Jurkat, Clone E6-1 (cell line): ENCODE measurements at regions not wholly inside any gene's neighbourhood (a gene's known extent, or its start where the extent isn't known, plus 50 kb on each side); places are given as distances from the start of the nearest gene placed in this dataset.

ENCODE experiments used
- DNase-seq: peaks from one replicate; pipeline ENCODE4 v3.0.0-alpha.2; 2011; ENCODE audit warnings: low read depth, low spot score
- H3K4me3 ChIP-seq: 2 replicates; pipeline ENCODE4 v1.5.1; 2011; ENCODE audit warnings: mild to moderate bottlenecking, low read length, control low read depth, moderate library complexity

DNA sequence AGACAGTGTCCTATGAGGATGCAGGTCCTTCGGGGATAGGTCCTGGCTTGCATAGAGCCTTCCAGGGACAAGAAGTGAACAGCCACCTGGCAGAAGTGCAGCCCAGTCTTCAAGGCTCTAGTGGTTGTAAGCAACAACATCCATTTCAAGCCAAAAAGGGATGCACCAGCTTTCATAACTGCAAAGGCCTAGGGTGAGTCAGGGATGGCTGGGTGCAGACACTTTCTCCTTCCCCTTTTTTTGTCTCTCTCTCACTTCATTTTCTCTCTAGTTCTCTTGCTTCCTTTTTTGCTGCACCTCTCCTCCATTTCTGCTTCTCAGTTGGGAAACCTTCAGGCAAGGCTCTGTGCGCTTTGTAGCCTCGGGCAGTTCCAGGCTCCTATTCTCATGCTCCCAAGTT, 196.2 kb upstream of the ZNF536 start:
- no peak for DNase-seq
- H3K4me3 ChIP-seq = no peak overlapping the region

DNA sequence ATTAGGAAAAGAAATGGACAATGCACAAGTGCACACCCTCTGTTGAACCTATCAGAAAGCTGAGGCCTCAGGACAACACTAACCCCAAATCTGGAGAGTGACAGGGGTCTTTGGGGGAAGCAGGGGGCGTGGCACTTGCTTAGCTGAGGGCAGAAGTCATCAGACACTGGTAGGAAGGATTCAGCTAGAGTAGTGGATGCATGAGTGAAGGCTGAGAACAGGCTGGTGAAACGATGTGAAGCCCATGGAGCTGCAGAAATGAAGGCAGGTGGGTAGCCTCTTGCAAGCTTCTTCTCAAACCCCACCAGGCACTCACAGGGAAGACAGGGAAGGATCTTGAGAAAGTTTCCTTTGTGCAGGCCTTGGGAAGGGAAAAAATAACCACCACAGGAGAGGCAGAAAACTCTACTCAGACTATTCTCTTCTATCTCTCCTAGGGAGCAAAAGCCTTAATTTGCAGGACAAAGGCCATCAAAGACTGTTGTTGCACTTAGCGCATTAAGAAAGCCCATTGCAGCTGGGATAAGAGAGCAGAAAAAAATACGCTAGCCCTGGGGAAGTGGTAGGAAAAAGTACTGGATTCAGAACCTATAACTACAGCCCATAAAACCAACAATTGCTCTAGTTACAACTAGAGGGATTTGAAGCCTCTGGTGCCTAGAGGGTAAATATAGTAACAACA, 193.3 kb upstream of the ZNF536 start:
- DNase-seq = no peak
- no peak overlapping the region for H3K4me3 ChIP-seq

DNA sequence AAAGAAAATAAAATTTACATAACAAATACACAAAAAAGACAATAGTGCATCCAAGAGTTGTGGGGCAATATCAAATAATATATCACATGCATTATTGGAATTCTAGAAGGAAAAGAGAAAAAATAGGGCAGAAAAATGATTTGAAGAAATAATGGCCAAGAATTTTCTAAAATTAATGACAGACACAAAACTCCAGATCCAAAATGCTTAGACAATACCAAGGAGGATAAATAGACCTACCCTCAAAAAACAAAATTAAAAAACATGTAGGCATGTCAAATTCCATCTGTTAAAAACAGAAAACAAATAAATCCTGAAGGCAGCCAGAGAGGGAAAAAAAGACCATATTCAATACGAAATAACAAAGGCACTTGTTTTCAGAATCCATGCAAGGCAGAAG, 191.5 kb upstream of the ZNF536 start:
- no peak overlapping the region for H3K4me3 ChIP-seq
- no peak for DNase-seq

DNA sequence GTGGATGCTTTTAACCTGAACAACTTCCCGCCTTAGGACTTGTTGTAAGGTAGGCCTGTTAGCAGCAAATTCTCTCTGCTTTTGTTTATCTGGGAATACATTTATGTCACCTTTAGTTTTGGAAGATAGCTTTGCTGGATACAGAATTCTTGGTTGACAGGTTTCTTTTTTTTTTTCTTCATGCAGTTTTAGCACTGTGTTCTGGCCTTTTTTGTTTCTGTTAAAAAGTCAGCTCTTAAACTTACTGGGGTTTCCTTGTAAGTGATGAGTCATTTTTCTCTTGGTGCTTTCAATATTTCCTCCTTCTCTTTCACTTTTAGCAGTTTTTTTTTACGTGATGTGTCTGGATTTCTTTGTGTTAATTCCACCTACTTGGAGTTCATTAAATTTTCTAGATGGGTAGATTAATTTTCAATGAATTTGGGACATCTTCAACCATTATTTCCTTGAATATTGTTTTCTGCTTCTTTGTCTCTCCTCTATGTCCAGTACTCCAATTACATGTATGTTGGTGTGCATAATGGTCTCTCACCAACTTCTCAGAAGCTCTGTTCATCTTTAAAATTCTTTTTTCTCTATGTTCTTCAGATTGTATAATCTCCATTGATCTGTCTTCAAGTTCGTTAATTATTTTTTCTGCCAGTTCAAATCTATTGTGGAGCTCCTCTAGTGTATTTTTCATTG, 188.2 kb upstream of the ZNF536 start:
- no peak for DNase-seq
- no peak overlapping the region for H3K4me3 ChIP-seq

DNA sequence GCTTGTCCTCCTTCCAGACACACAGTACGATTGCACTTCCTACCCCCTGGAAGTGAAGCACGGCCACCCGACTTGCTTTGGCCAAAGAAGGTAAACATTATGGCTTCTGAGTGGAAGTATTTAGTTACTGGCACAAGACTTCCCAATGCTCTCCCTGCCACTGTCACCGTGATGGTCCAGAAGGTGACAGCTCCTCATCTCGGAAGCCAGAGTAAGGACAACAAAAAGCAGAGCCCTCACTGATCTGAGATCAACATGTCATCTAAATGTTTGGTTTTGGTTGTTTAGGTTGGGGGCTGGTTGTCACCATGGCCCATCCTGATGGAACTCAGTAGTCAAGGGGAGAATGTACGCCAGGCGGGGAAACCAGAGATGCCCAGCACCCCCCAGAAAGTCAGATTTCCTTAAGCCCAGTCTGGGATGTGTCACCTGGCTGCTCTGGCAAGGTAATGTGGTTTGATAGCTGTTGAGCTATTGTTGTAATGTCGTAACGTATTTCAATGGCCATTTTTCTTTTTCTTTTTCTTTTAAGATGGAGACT, 170.1 kb upstream of the ZNF536 start:
- no peak overlapping the region for H3K4me3 ChIP-seq
- DNase-seq = no peak

DNA sequence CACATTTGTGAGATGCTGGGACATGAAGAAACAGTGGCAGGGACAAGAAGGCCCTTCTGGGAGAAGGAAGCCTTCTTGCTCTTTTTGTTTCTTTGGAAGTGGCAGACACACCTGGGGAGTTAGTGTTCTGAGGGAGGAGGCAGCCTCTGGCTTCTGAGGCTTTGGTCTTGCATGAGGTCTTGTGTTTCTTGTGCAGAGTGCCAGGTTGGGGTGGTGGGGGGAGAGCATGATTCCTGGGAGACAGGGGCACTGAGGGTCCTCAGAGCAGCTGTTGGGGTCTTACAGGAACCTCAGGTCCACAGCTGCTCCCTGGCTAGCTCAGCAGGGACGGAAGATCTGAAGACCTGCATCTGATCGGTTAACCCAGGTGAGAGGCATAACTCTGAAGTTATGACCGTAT, 167.5 kb upstream of the ZNF536 start:
- DNase-seq = no peak
- H3K4me3 ChIP-seq = no peak overlapping the region

DNA sequence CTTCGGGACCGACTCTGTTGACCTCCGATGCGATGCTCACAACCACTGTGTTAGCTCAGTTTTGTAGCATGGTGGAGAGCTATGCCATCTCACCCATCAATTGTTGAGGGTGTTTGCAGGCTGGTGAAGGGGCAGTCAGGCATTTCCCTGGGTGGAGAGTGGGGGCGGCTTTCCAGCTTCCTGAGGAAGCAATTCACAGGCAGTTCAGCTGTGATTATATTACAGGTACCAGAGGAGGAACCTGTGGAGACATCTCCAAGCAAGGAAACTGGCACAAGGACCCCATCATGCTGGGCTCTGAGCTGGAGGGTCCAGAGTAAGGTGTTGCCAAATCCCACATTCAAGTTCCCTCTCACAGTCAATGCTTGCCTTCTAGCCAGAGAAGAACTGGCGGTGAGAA, 166.0 kb upstream of the ZNF536 start:
- no peak overlapping the region for H3K4me3 ChIP-seq
- DNase-seq = no peak

DNA sequence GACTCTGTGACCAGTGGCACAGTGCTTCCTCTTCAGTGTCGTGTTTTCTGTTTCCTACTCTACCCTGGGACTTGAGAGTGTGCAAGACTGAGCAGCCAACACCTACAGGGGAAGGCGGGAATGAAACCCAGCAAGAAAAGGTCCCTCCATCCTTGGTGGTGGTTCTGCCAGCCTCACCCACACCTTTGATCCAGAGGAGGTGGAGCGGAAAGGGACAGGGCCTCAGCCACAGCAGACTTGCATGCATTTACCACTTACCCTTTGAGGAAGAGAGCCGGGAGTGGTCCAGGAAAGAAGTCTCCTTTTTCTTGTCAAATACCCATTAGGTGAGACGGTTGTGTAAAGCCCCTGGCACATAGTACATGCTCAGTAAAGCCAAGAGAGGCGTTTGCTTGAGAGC, 164.8 kb upstream of the ZNF536 start:
- DNase-seq = no peak
- H3K4me3 ChIP-seq = no peak overlapping the region

DNA sequence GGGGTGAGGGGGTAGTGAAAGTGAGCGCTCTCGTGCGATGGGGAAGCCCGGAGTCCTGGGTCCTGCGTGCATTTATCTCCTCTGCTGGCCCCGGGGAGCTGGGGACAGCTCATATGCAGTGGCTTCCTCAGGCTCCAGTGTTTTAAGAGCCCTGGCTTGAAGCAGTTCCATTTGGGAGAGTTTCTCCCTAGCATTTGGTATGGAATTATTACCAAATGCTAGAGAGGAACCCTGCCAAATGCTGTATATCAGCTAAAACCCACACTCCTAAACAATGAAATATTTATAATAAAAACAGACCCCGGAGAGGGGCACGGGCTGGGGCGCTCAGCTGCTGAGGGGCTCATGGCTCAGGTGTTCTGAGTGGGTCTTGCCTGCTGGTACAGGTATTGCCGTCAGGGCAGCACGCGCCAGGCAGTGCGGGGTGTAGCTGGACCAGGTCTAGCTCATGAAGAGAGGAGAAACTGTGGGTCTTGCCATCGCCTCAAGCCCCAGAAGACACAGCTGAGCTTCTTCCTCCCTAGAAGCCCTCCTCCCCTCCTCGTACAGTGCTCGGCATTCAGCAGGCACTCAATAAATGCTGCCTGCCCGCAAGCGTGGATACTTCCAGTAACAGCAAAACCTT, 163.6 kb upstream of the ZNF536 start:
- no peak overlapping the region for H3K4me3 ChIP-seq
- DNase-seq = no peak

DNA sequence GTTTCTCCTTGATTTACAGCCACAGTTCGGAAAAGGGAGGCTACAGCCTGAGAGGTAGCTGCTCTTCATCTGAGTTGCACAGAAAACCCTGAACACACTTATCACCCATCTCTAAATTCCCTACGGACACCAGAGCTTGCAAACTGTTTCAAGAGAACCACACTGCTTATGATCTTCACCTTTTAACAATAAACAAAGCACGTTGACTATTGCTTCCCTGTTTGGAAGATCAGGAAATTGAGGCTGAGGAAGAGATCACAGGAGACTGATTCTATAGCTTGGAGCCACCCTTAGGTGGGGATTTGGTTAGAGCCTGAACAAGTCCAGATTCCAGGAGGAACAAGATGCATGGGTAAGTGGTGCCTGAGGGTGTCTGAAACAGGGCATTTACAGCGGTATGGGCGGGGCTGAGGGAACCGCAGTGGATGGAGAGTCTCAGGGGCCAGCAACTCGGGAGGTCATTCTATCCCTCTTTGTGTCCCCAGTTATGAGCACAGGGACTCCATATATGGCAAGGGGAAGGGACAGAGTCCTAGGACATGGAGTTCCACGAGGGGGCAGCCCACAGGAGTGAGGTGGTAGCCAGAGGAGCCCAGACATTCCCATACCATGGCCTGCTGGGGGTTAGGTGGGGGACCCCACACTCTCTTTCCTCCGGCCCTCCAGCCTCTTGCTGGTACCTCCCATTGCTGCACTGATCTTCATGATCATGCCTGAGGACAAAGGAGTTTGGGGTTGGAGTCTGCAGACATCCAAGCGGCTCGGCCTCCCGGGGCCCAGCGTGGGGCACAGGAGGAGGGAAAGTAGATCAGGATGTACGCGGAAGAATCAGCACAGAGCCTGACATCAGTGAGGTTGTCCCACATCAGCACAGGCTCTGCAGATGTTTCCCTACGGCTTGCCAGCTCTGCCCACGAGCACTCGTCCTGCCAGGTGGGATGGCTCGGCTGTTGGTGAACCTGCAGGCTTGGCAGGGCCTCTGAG, 162.3 kb upstream of the ZNF536 start:
- no peak for DNase-seq
- H3K4me3 ChIP-seq = no peak overlapping the region

DNA sequence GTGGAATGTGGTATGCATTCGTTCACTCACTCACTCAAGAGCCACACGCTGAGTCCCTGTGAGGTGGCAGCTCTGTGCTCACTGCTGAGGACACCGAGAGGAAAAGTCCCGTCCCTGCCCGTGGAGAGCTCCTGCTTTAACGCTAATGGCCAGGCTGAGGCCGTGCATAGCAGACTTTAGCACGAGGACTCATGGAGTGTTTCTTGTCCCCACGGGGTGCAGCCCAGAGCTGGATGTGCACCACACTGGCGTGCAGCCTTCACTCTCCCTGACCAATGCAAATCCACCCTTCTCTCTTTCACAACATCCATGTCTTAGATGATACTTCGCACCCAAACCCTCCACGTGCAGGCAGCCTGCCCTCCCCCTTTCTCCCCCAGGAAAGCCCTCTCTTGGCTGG, 159.6 kb upstream of the ZNF536 start:
- H3K4me3 ChIP-seq = no peak overlapping the region
- no peak for DNase-seq

DNA sequence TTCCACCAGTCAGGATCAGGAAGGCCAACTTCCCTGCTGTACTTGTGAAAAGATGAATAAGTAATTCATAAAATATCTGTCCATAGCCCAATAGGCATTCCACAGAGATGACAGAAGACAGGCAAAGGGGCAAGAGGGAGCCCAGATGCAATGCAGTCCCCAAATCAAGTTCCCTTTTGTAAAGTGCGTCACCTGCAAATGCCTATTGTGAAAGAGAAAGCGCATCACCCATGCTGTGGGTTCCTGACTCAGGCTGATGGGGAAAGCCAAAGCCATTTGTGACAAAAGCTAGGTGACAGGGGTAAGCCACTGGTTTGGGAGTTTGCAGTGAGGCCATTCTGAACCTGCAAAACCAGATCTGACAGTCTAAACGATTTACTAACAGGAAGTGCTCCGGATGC, 157.5 kb upstream of the ZNF536 start:
- no peak overlapping the region for H3K4me3 ChIP-seq
- DNase-seq = no peak

DNA sequence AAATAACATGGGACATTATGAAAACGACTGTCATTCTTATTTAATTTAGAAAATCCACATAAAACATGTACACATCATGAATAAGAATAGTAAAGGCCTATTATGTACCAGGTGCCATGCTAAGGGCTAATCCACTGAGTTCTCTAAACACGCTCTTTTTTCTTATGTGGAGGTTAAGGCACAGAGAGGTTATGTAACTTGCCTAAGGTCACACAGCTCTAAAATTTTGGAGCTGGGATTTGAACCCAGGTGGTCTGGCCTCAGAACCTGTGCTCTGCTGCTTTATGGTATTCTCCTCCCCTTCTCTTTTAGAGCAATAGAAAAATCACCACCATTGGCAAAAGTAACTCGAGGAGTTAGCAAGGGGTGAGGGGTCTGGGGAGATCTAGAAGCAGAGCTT, 156.9 kb upstream of the ZNF536 start:
- H3K4me3 ChIP-seq = no peak overlapping the region
- DNase-seq = no peak

DNA sequence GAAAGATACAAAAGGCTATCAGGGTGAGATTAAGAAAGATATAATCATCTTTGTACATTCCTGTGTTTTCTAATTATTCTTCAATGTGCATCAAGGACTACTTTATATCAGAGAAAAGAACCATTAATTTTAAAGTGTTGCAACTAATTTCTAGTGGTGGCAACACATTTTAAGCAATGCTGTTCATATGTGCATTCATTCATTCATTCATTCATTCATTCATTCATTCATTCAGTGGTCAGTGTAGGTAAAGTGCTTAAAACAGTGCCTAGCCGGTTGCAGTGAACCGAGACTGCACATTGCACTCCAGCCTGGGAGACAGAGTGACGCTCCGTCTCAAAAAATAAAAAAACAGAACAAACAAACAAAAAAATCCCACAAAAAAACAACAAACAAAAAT, 155.7 kb upstream of the ZNF536 start:
- DNase-seq = no peak
- H3K4me3 ChIP-seq = no peak overlapping the region

DNA sequence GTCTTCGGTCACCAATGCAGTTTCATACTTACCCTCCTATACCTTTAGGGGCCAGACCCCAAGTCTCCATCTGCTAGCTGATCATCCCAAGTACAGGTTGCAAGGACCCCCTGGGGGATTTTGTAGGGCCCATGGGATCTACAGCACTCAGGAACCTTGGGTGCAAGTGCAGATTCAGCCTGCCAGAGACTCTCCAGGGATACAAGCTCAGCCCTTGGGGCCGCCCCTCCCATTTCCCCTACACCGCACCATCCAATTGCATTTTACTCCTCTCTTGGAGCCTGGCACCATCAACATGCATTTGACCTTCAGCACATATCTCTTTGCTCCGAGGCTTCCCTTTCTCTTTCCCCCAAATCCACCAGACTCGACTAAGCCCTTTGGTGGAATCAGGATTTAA, 154.7 kb upstream of the ZNF536 start:
- DNase-seq = no peak

DNA sequence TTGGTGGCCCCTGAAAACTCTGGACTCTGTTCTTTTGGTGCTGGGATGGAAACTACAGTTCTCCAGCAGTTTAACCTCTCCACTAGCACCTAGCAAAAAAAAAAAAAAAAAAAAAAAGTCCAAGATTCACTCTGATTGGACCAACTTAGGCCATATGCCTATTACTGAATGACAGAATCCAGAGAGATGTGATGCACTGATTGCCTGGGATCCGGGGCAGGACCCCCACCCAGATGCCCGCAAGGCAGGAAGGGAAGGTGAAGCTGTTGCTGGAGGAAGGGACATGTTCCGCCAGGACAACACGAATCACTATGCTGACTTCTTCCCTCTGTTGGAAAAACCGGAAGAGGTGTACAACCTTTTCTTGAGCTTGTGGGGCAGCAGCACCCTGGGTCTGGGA, 152.5 kb upstream of the ZNF536 start:
- DNase-seq = no peak
- H3K4me3 ChIP-seq = no peak overlapping the region

More for the DNA sequence above, 154.7 kb upstream of the ZNF536 start:
- H3K4me3 ChIP-seq = no peak overlapping the region

DNA sequence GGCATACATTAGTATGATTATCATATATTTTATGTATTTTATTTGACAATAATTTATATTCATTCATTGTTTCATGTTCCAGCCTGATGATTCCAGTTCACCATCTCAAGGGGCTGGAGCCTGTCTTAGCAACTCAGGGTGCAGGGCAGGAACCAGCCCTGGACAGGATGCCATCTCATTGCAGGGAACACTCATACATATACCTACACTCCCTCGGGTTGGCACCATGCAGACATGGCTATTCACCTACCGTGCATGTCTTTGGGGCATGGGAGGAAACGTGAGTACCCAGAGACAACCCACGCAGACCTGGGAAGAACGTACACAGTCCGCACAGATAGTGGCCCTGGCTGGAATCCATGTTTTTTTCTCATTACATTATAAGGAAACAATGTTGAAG, 151.0 kb upstream of the ZNF536 start:
- DNase-seq = no peak
- H3K4me3 ChIP-seq = no peak overlapping the region

DNA sequence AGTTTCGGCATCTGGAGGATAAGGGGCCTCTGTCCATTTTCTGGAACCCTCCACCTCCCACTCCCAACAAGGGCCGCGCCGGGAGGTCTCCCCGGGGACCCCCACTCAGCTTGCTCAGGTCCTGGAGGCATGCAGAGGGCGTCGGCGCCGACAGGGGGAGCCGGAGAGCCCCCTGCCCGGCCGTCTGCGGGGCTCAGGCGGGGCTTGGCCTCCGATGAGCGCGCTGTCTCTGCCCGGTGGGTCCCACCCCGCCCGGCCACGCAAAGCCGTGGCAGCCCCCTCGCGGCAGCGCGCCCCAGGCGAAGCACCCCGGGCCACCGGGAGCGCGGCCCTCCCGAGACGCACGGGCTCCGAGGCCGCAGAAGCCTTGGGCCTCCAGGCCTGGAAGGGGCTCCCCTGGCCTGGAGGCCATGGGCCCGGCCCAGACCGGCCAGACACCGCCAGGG, 149.7 kb upstream of the ZNF536 start:
- H3K4me3 ChIP-seq = no peak overlapping the region
- no peak for DNase-seq
